ENCODE measurements at regions not wholly inside any gene's neighbourhood (a gene's known extent, or its start where the extent isn't known, plus 50 kb on each side); places are given as distances from the start of the nearest gene placed in this dataset.
A peak's percentile ranks its signal among the peaks of the same experiment; 100 is the strongest.

GRCh38 chr5:105508519-105508918 is 1945.9 kb upstream of the NUDT12 start:
- Mint-ChIP-seq H3K27ac (ENCODE audit: unreplicated experiment) (no peak overlapping the region), H3K9me3 (ENCODE audit: unreplicated experiment) (no peaks in the 10 kb centered on the region), H3K4me3 (ENCODE audit: unreplicated experiment) (no peak overlapping the region), H3K36me3 (ENCODE audit: low read depth, unreplicated experiment) (no peaks in the 10 kb centered on the region), H3K27me3 (ENCODE audit: unreplicated experiment) (no peaks in the 10 kb centered on the region), H3K4me1 (ENCODE audit: unreplicated experiment) (no peaks in the 10 kb centered on the region)
- TF ChIP-seq CTCF (IDR thresholded peaks at IDR 0.05; ENCODE audit: unreplicated experiment) = no peak
- no peak for DNase-seq (ENCODE audit: low spot score)

GRCh38 chr5:105506692-105507277 is 1944.2 kb upstream of the NUDT12 start:
- peak; percentile 27 for TF ChIP-seq CTCF (IDR thresholded peaks at IDR 0.05; ENCODE audit: unreplicated experiment)
- Mint-ChIP-seq H3K4me1 (ENCODE audit: unreplicated experiment) (no peaks in the 10 kb centered on the region), H3K4me3 (ENCODE audit: unreplicated experiment) (no peak overlapping the region), H3K9me3 (ENCODE audit: unreplicated experiment) (no peaks in the 10 kb centered on the region), H3K36me3 (ENCODE audit: low read depth, unreplicated experiment) (no peaks in the 10 kb centered on the region), H3K27me3 (ENCODE audit: unreplicated experiment) (no peaks in the 10 kb centered on the region), H3K27ac (ENCODE audit: unreplicated experiment) (no peak overlapping the region)
- DNase-seq (ENCODE audit: low spot score) = peak; percentile 28

GRCh38 chr5:105503950-105504349 is 1941.4 kb upstream of the NUDT12 start:
- H3K27ac Mint-ChIP-seq (ENCODE audit: unreplicated experiment) = no peak overlapping the region
- no peak overlapping the region for H3K4me3 Mint-ChIP-seq (ENCODE audit: unreplicated experiment)
- no peaks in the 10 kb centered on the region for H3K36me3 Mint-ChIP-seq (ENCODE audit: low read depth, unreplicated experiment)
- TF ChIP-seq CTCF (IDR thresholded peaks at IDR 0.05; ENCODE audit: unreplicated experiment) = no peak
- no peak for DNase-seq (ENCODE audit: low spot score)
- H3K27me3 Mint-ChIP-seq (ENCODE audit: unreplicated experiment) = no peaks in the 10 kb centered on the region
- H3K9me3 Mint-ChIP-seq (ENCODE audit: unreplicated experiment) = no peaks in the 10 kb centered on the region
- H3K4me1 Mint-ChIP-seq (ENCODE audit: unreplicated experiment) = no peaks in the 10 kb centered on the region

DNA sequence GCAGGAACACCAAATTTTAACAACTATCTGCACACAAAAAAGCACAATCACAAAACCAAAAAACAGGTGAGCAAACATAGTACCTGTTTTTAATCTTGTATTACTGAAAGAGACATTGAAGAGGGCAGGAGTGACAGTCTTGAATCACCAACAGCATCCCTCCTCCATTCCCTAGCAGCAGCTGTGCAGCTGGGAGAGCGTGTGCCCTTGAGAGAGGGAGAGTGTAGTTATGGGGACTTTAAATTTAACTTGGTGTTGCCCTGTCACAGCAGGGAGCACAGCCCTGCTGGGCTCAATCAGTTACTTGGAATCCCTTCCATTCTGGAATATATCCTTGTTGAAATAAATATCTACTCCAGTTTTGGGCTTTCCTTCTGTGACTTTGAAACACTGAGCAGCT is 1938.7 kb upstream of the NUDT12 start:
- Mint-ChIP-seq H3K36me3 (ENCODE audit: low read depth, unreplicated experiment) (no peaks in the 10 kb centered on the region), H3K4me1 (ENCODE audit: unreplicated experiment) (no peaks in the 10 kb centered on the region), H3K9me3 (ENCODE audit: unreplicated experiment) (no peaks in the 10 kb centered on the region), H3K4me3 (ENCODE audit: unreplicated experiment) (no peak overlapping the region), H3K27ac (ENCODE audit: unreplicated experiment) (no peak overlapping the region), H3K27me3 (ENCODE audit: unreplicated experiment) (no peaks in the 10 kb centered on the region)
- TF ChIP-seq CTCF (IDR thresholded peaks at IDR 0.05; ENCODE audit: unreplicated experiment) = no peak
- DNase-seq (ENCODE audit: low spot score) = no peak

- no peaks in the 10 kb centered on the region for H3K9me3 Mint-ChIP-seq (ENCODE audit: unreplicated experiment)
- H3K4me3 Mint-ChIP-seq (ENCODE audit: unreplicated experiment) = no peak overlapping the region
- TF ChIP-seq CTCF (IDR thresholded peaks at IDR 0.05; ENCODE audit: unreplicated experiment) = no peak
- no peak overlapping the region for H3K27ac Mint-ChIP-seq (ENCODE audit: unreplicated experiment)
- no peaks in the 10 kb centered on the region for H3K4me1 Mint-ChIP-seq (ENCODE audit: unreplicated experiment)
- DNase-seq (ENCODE audit: low spot score) = no peak
- H3K36me3 Mint-ChIP-seq (ENCODE audit: low read depth, unreplicated experiment) = no peaks in the 10 kb centered on the region
- no peaks in the 10 kb centered on the region for H3K27me3 Mint-ChIP-seq (ENCODE audit: unreplicated experiment)
These were observed 1912.8 kb upstream of the NUDT12 start for GRCh38 chr5:105475401-105475800.

Data from endothelial cell (in vitro differentiated cells).